ENCODE measurements at regions not wholly inside any gene's neighbourhood (a gene's known extent, or its start where the extent isn't known, plus 50 kb on each side); places are given as distances from the start of the nearest gene placed in this dataset.

DNA sequence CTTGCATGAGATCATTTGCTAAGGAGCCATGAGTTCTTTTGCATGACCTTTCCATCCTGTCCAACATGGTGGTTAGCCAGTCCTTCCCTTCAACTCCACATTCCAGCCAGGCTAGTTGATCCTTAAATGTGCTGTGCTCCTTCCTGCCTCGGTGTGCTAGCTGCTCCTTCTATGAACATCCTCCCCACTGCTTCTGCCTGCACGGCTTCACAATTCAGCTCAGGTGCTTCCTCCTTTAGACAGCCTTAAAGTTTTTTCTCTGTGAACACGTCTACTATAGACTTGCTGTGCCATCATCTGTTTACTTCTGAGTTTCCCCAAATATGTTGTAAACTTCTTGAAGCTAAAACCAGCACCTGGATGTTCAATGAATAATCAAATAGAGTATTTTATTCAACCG lies 95.5 kb downstream of the OTUD1 start:
- TF ChIP-seq EZH2 (IDR thresholded peaks at IDR 0.05) = no peak
- TF ChIP-seq, protein P1, sequence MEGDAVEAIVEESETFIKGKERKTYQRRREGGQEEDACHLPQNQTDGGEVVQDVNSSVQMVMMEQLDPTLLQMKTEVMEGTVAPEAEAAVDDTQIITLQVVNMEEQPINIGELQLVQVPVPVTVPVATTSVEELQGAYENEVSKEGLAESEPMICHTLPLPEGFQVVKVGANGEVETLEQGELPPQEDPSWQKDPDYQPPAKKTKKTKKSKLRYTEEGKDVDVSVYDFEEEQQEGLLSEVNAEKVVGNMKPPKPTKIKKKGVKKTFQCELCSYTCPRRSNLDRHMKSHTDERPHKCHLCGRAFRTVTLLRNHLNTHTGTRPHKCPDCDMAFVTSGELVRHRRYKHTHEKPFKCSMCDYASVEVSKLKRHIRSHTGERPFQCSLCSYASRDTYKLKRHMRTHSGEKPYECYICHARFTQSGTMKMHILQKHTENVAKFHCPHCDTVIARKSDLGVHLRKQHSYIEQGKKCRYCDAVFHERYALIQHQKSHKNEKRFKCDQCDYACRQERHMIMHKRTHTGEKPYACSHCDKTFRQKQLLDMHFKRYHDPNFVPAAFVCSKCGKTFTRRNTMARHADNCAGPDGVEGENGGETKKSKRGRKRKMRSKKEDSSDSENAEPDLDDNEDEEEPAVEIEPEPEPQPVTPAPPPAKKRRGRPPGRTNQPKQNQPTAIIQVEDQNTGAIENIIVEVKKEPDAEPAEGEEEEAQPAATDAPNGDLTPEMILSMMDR (IDR thresholded peaks at IDR 0.05 in 2 of 3, conservative IDR thresholded peaks at IDR 0.05 in 1 of 3; ENCODE audit: borderline replicate concordance in 1 of 3, insufficient read depth in 1 of 3, low read depth in 2 of 3, low read length in 2 of 3) = no peak
- TF ChIP-seq JUND (IDR thresholded peaks at IDR 0.05) = no peak
- TF ChIP-seq RAD21 (IDR thresholded peaks at IDR 0.05; ENCODE audit: low read depth) = no peak
- TF ChIP-seq ZNF274 (IDR thresholded peaks at IDR 0.05; ENCODE audit: low read depth, low read length) = no peak
- TF ChIP-seq EZH2phosphoT487 (IDR thresholded peaks at IDR 0.05; ENCODE audit: borderline replicate concordance) = no peak
- TF ChIP-seq YY1 (IDR thresholded peaks at IDR 0.05; ENCODE audit: extremely low read depth, insufficient replicate concordance, low read depth, low read length) = no peak
- TF ChIP-seq, protein P2, sequence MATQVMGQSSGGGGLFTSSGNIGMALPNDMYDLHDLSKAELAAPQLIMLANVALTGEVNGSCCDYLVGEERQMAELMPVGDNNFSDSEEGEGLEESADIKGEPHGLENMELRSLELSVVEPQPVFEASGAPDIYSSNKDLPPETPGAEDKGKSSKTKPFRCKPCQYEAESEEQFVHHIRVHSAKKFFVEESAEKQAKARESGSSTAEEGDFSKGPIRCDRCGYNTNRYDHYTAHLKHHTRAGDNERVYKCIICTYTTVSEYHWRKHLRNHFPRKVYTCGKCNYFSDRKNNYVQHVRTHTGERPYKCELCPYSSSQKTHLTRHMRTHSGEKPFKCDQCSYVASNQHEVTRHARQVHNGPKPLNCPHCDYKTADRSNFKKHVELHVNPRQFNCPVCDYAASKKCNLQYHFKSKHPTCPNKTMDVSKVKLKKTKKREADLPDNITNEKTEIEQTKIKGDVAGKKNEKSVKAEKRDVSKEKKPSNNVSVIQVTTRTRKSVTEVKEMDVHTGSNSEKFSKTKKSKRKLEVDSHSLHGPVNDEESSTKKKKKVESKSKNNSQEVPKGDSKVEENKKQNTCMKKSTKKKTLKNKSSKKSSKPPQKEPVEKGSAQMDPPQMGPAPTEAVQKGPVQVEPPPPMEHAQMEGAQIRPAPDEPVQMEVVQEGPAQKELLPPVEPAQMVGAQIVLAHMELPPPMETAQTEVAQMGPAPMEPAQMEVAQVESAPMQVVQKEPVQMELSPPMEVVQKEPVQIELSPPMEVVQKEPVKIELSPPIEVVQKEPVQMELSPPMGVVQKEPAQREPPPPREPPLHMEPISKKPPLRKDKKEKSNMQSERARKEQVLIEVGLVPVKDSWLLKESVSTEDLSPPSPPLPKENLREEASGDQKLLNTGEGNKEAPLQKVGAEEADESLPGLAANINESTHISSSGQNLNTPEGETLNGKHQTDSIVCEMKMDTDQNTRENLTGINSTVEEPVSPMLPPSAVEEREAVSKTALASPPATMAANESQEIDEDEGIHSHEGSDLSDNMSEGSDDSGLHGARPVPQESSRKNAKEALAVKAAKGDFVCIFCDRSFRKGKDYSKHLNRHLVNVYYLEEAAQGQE (IDR thresholded peaks at IDR 0.05; ENCODE audit: low read depth) = no peak
- no peak for TF ChIP-seq POLR2A (IDR thresholded peaks at IDR 0.05; ENCODE audit: borderline replicate concordance, extremely low read depth, insufficient read depth, insufficient read length)
- no peak for TF ChIP-seq EGR1 (IDR thresholded peaks at IDR 0.05; ENCODE audit: low read depth)
- TF ChIP-seq ATF3 (IDR thresholded peaks at IDR 0.05) = no peak
- TF ChIP-seq CEBPB (IDR thresholded peaks at IDR 0.05; ENCODE audit: low read depth) = no peak
- TF ChIP-seq POLR2AphosphoS5 (IDR thresholded peaks at IDR 0.05; ENCODE audit: low read depth, low read length) = no peak
- TF ChIP-seq MAX (IDR thresholded peaks at IDR 0.05) = no peak
